ENCODE measurements at regions not wholly inside any gene's neighbourhood (a gene's known extent, or its start where the extent isn't known, plus 50 kb on each side); places are given as distances from the start of the nearest gene placed in this dataset.

GRCh38 chr17:69606142-69606800 lies 191.8 kb downstream of the MAP2K6 start:
- TF ChIP-seq EP300 (IDR thresholded peaks at IDR 0.05) (no peak), CTCF (IDR thresholded peaks at IDR 0.05) (no peak)

All from ovary (tissue), 3 donors.